ENCODE measurements at regions not wholly inside any gene's neighbourhood (a gene's known extent, or its start where the extent isn't known, plus 50 kb on each side); places are given as distances from the start of the nearest gene placed in this dataset.
A peak's percentile ranks its signal among the peaks of the same experiment; 100 is the strongest.

DNA sequence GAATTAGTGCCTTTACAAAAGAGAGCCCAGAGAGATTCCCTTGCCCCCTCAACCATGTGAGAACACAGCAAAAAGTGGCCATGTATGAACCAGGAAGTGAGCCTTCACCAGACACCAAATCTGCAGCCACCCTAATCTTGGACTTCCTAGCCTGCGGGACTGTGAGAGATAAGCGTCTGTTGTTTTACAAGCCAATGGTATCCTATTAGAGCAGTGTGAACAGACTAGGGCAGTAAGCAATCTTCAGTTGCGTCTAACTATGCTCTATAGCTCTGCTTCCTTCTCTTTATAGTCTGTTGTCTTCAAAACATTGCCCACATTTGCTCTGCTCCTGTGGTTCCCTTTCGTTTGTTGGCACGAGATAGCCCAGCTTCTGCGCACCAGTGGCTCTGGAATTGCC, 109.5 kb upstream of the FNDC3A start (continued):
- no peak for TF ChIP-seq NCOA6 (IDR thresholded peaks at IDR 0.05)
- no peak for TF ChIP-seq CREM (IDR thresholded peaks at IDR 0.05; ENCODE audit: low read depth)
- TF ChIP-seq NFYB (IDR thresholded peaks at IDR 0.05; ENCODE audit: extremely low read depth, insufficient read length): no peak
- no peak; the same call in 1 of the 2 replicates for TF ChIP-seq EP300 (IDR thresholded peaks at IDR 0.05; ENCODE audit: low read length)
- peak; percentile 76 for TF ChIP-seq SOX6 (IDR thresholded peaks at IDR 0.05)
- no peak for TF ChIP-seq EWSR1 (IDR thresholded peaks at IDR 0.05; ENCODE audit: borderline replicate concordance, low read depth, partially characterized antibody)
- no peak for TF ChIP-seq ZNF174 (CRISPR knock-in tag; IDR thresholded peaks at IDR 0.05)
- TF ChIP-seq, protein P1, sequence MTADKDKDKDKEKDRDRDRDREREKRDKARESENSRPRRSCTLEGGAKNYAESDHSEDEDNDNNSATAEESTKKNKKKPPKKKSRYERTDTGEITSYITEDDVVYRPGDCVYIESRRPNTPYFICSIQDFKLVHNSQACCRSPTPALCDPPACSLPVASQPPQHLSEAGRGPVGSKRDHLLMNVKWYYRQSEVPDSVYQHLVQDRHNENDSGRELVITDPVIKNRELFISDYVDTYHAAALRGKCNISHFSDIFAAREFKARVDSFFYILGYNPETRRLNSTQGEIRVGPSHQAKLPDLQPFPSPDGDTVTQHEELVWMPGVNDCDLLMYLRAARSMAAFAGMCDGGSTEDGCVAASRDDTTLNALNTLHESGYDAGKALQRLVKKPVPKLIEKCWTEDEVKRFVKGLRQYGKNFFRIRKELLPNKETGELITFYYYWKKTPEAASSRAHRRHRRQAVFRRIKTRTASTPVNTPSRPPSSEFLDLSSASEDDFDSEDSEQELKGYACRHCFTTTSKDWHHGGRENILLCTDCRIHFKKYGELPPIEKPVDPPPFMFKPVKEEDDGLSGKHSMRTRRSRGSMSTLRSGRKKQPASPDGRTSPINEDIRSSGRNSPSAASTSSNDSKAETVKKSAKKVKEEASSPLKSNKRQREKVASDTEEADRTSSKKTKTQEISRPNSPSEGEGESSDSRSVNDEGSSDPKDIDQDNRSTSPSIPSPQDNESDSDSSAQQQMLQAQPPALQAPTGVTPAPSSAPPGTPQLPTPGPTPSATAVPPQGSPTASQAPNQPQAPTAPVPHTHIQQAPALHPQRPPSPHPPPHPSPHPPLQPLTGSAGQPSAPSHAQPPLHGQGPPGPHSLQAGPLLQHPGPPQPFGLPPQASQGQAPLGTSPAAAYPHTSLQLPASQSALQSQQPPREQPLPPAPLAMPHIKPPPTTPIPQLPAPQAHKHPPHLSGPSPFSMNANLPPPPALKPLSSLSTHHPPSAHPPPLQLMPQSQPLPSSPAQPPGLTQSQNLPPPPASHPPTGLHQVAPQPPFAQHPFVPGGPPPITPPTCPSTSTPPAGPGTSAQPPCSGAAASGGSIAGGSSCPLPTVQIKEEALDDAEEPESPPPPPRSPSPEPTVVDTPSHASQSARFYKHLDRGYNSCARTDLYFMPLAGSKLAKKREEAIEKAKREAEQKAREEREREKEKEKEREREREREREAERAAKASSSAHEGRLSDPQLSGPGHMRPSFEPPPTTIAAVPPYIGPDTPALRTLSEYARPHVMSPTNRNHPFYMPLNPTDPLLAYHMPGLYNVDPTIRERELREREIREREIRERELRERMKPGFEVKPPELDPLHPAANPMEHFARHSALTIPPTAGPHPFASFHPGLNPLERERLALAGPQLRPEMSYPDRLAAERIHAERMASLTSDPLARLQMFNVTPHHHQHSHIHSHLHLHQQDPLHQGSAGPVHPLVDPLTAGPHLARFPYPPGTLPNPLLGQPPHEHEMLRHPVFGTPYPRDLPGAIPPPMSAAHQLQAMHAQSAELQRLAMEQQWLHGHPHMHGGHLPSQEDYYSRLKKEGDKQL (CRISPR knock-in tag; IDR thresholded peaks at IDR 0.05; ENCODE audit: borderline replicate concordance): no peak
- no peak for TF ChIP-seq ZNF316 (IDR thresholded peaks at IDR 0.05)
- no peak for TF ChIP-seq ZNF197 (CRISPR knock-in tag; IDR thresholded peaks at IDR 0.05; ENCODE audit: low read depth)
- no peak for TF ChIP-seq SRSF1 (IDR thresholded peaks at IDR 0.05; ENCODE audit: low read depth, low read length)
- TF ChIP-seq ZNF507 (tag; conservative IDR thresholded peaks at IDR 0.05): no peak
- TF ChIP-seq, protein P2, sequence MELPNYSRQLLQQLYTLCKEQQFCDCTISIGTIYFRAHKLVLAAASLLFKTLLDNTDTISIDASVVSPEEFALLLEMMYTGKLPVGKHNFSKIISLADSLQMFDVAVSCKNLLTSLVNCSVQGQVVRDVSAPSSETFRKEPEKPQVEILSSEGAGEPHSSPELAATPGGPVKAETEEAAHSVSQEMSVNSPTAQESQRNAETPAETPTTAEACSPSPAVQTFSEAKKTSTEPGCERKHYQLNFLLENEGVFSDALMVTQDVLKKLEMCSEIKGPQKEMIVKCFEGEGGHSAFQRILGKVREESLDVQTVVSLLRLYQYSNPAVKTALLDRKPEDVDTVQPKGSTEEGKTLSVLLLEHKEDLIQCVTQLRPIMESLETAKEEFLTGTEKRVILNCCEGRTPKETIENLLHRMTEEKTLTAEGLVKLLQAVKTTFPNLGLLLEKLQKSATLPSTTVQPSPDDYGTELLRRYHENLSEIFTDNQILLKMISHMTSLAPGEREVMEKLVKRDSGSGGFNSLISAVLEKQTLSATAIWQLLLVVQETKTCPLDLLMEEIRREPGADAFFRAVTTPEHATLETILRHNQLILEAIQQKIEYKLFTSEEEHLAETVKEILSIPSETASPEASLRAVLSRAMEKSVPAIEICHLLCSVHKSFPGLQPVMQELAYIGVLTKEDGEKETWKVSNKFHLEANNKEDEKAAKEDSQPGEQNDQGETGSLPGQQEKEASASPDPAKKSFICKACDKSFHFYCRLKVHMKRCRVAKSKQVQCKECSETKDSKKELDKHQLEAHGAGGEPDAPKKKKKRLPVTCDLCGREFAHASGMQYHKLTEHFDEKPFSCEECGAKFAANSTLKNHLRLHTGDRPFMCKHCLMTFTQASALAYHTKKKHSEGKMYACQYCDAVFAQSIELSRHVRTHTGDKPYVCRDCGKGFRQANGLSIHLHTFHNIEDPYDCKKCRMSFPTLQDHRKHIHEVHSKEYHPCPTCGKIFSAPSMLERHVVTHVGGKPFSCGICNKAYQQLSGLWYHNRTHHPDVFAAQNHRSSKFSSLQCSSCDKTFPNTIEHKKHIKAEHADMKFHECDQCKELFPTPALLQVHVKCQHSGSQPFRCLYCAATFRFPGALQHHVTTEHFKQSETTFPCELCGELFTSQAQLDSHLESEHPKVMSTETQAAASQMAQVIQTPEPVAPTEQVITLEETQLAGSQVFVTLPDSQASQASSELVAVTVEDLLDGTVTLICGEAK (IDR thresholded peaks at IDR 0.05): no peak
- TF ChIP-seq, protein P2 (CRISPR knock-in tag; IDR thresholded peaks at IDR 0.05): no peak
- TF ChIP-seq ZNF23 (CRISPR knock-in tag; IDR thresholded peaks at IDR 0.05): no peak
- peak in 1 of 2 experiments; percentile 53; a peak in 1 of 4 replicates for TF ChIP-seq RCOR1 (IDR thresholded peaks at IDR 0.05; ENCODE audit: borderline replicate concordance in 1 of 2, low read depth in 2 of 2, low read length in 2 of 2)
- no peak for TF ChIP-seq RBM15 (IDR thresholded peaks at IDR 0.05; ENCODE audit: insufficient read depth, low read length)

Data from K562 (cell line).